GM19193 (cell line): ENCODE measurements at regions not wholly inside any gene's neighbourhood (a gene's known extent, or its start where the extent isn't known, plus 50 kb on each side); places are given as distances from the start of the nearest gene placed in this dataset.

ENCODE experiments used
- POLR2A ChIP-seq: IDR thresholded peaks from 4 replicates; pipeline ENCODE4 v1.6.1; 2011; ENCODE audit not compliant: insufficient read depth, insufficient read length; ENCODE audit errors: extremely low read depth

DNA sequence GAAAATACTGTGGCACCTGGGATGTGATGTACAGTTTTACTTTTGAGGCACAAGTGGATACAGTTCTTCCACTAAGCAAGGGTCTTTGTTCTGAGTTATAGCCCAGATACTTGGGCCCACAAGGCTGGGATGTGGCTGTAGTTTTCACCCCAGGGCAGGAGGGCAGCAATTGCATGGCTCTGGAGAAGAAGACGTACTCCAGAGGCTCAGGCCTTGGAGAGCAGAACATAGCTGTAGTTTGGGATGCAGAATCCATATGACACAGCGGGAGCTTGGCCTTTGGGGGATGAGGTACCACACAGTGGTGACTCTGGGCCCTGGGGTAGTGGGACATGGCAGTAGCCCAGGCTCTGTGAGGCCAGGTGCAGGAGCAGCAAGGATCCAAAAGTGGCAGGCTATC is 110.8 kb upstream of the FSTL4 start:
- TF ChIP-seq POLR2A = no peak

DNA sequence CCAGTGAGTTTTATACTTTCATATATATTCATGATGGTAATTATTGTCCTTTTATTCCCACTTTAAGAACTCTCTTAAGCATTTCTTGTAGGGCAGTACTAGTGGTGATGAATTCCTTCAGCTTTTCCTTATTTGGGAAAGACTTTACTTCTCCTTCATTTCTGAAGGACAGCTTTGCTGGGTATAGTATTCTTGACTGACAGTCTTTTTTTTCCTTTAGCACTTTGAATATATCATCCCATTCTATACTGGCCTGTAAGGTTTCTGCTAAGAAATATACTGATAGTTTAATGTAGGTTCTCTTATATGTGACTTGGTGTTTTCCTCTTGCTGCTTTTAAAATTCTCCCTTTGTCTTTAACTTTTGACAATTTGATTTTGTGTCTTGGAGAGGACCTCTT is 109.0 kb upstream of the FSTL4 start:
- TF ChIP-seq POLR2A = no peak

DNA sequence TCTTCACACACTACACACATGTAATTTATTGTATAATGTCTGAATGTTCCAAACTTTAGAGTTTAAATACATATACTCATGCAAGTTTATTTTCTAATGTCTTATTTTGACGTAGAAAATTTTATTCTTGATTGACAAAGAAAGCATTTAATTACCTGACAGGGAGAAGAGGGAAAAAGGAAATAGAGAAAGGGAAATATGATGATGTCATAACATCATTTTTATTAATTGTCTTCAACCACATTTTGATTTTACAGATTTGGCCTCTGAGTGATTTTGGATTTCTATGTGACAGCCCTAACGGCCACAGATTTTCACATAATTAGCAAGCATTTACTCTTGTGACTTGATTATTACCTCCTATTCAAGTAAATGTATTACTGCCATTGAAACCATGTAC is 106.1 kb upstream of the FSTL4 start:
- no peak for TF ChIP-seq POLR2A

DNA sequence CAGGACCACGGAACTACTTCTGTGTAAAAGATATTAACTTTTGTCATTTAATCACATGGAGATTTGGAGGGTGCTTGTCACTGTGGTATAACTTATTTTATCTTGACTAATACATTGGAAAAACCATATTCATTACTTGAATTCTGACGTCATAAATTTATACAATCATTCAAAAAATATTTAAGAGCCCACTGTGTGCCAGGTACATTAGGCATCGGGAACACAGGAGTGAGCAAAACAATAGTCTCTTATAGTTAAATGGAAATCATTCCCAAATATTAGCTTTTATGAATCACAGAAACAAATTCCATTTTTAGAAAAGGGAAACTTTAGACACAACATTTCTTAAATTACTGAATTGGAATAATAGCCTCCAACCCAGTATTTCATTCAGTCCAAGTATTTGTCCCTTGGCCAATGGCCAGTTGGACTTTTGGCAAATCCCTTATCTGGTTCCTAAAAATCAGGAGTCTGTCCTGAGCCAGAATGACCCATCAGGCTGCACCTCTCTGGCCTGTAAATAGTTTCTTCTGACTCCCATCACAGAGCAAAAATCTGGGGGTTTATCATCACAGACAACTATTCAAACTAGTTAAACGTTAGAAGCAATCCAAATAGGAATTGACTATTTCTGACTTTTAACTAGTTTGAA is 104.3 kb upstream of the FSTL4 start:
- no peak for TF ChIP-seq POLR2A

DNA sequence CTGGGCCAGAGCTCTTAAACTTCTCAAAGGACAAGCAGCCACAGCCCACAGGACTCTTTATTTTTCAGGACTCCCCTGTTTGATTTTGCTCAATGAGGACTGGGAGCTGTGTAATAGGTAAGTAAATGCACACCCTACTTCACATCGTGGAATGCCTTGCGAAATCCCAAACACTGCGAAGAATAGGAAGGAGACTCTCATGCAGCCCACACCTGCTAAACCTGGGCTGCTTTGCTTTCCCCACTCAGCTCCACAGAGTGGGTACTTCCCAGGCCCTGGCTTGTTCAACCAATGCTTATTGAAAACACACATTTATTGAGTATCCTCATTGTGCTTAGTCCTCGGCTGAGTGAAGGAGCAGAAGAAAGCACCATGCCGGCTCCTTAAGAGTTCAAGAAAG is 103.3 kb upstream of the FSTL4 start:
- TF ChIP-seq POLR2A = no peak

DNA sequence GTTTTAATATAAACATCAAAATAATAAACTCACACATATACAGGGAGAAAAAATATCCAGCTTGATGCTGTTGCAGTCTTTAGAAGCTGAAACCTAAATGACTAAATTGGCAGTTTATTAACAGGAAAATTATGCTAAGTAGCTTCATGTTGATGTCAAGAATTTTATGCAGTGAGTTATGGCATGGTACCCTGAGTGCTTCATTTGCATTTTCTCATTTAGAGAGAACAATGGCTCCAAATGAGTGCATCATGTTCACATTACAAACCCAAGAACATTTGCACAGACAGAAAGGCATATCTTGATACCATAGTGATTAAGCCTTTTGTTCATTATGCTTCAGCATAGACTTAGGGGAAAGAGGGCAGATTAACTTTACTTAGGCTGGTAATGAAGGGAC is 102.9 kb upstream of the FSTL4 start:
- TF ChIP-seq POLR2A = no peak

DNA sequence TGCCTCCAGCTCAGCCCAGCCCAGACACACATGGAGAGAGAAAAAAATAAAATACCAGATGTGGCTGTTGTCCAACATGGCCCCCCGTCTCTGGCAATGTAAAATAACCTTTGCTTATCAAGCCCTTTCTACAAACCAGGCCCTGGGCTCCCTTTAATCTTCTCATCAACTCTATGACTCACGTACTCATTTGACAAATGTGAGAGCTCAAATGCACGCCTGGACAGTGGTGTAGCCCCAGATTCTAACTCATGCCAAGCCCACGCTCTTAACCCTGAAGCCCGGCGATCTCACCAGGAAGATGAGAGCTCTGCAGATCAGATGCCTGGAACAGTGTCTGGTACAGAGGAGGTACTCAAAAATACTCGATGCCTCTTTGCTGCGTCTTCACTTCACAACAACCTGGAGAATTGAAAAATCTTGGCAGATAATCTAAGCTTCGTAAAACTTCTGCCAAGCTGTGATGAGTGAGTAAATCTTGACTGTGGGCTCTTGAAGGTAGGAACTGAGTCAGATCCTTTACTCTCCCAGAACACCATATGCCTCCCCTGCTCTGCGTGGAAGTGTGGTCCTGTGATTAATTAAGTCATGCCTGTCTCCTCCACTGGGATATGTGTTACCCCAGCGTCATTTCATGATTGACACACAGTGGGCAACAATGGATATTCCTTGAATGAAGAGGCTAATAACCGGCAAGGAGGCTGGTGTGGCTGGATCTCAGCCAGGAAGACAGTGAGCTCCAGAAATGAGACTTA is 102.0 kb upstream of the FSTL4 start:
- no peak for TF ChIP-seq POLR2A

DNA sequence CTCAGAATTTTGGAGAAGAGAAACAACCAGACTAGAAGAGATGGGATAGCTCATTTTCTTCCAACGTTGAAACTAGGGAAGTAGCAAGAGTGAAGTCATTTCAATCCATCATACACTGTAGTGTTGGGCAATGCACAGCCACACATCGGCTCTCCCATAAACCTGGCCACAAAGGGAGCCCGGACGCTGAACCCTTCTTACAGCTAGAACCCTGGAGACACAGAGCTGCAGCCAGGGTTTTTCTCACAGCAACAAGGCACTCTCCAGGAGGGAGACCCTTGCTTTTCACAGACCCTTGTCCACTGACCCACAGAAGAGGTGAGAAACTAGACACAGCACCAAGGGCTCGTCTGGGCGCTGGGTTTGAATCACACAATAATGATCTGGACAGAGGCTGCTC is 101.4 kb upstream of the FSTL4 start:
- TF ChIP-seq POLR2A = no peak

DNA sequence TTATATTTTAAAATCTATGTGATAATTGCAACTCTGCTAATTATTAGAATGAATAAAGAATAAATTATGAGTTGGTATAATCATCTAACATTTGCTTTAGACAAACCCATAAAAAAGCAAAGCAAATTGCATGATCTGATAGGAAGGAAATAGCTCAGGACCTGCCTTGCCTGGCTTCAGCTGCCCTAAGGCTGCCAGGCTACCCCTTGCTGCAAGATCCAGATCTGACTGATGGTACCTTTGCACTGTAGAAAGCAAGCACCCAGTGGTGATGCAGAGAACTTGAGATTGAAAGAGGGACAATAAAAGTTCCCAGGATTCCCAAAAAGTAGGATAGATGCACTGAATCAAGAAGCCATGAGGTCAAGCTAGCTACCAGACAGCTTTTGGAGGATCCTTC is 100.9 kb upstream of the FSTL4 start:
- TF ChIP-seq POLR2A = no peak

DNA sequence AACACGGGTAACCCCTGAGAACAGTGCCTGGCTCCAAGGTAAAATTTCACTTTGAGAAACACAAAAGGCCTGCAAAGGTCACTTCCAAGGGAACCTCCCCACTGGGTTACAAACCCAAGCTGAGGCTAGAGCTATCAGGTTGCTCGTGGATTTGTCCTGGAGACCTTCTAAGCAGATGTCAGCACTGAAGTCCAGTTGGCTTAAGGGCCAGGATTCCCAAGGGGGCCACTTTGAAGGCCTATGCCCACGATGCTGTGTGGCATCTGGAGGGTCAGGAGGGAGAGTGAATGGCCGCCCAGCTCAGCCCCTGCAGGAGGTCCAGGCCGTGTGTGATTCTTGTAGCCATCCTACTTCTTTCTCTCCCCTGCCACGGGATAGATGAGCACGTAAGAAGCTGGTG is 100.2 kb upstream of the FSTL4 start:
- no peak for TF ChIP-seq POLR2A

DNA sequence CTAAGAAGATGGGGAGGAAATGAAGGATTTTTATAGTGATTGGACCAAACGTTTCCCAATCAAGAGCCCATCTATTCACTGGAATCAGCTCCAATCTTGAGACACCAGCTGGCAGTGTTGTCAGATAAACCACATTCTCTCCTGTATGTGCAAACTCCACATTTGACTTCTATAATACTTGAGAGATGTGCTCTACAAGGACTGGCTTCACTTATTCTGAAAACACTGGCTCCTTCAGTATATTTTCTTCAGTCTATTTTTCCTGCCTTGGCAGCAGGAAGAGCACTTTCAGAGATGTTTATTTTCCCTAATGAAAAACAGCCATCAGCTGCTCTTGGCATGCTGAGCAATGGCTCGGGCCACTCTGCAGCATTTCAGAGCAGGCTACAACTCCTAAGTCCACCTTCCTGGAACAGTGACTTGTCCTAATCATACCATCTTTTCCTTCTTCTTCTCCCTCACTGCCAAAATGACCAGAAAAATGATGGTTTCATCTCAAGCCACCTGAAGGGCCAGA is 96.9 kb upstream of the FSTL4 start:
- no peak for TF ChIP-seq POLR2A

DNA sequence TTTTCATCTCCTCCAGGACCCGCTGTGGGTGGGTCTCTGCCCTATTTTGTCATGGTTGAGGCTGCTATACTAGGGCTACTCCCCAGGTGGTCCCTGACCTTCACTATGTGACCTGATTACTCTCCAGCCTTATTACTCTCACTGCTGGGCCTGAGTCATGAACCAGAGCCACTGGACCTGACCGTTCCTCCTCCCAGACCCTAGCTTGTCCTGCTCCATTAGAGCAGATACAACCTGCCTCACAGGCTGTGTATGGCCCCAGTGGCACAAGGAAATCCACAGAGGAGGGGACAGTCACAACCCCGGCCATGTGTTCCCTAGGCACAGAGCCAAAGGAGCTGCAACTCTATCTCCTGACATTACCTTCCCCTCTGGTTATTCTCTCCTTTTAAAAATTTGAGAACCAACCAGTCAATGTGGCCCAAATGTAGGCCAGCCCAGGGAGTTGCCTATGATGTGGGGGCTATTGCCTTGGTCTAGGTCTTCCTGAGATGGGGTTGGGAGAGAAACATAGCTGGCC is 96.0 kb upstream of the FSTL4 start:
- no peak for TF ChIP-seq POLR2A

DNA sequence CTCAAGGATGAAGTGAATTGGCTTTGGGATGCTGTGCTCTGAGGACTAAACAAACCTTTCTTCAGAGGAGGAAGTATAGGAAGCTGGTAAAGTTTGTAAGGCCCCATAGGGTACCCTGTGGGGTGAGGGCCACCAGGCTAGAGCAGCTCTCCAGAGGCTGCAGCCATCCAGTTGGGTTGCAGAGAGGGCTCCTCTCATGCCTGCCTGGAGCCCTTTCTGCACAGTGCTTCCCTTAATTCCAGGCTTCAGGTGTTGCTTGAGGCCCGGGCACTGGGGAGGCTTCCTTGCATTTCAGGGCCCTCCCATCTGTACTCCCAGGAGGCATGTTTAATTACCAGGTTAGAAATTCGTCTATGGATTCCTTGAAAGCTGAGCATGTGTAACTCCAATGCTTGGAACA is 95.3 kb upstream of the FSTL4 start:
- no peak for TF ChIP-seq POLR2A

DNA sequence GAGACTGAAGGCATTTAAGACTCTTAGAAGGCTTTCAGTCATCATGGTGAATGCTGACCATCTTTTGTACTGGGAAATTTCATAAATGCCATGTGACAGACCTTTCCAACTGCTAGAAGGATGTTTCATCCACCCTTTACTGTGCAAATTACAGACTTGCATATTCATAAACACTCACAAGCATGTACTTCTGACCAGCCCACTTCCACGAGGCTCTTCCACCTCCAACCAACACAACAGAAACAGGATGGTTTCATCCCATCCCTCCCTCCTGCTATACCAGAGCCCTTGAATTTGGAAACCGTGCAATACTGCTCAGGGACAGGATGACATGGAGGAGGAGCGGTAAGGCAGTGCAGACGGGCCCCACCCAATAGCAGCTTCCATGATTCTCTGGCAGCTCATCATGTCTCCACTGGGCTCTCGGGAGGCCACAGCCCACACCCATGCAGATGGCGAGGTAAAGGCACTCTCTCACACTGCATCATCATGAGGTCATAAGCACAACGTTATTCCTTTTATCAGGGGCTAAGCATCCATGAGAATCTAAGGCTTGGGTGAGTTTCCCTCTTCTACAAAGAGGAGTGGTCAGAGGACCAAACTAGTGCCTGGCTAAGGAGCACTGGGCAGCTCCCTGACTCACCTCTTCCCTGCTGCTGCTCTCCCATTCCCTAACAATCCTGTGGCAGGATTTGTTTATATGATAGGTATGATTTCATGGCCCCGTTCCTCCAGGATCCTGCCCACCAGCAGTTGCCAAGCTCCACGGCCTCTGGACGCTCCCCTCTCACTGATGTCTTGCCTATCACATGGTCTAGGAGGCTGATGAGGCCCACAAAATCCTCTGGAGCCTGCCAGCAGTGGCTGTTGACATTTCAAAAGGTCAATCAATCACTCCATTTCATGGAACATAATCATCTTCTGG is 94.4 kb upstream of the FSTL4 start:
- no peak for TF ChIP-seq POLR2A

DNA sequence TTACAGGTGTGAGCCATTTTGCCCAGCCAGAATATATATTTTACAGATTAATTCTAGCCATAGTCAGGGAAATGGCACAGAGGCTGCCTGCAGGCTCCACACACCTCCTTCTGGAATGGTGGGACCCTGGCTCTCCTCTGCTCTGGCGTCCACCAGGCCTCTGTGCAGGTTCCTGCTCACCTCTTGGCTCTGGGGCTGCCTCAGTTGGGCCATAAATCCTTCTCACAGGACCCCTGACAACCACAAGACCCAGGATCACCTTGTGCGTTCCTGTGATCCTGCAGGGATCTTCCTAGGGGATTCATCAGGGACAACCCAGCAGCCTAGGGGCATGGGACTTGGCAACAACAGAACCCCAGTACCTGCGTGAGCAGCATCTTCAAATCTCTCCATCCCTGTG is 93.0 kb upstream of the FSTL4 start:
- no peak for TF ChIP-seq POLR2A
